ENCODE measurements at regions not wholly inside any gene's neighbourhood (a gene's known extent, or its start where the extent isn't known, plus 50 kb on each side); places are given as distances from the start of the nearest gene placed in this dataset.

- no peak overlapping the region for H2AFZ ChIP-seq
- no peak overlapping the region for H3K4me3 ChIP-seq
- no peak for DNase-seq (ENCODE audit: low spot score)
- Mint-ChIP-seq H3K27me3 (ENCODE audit: insufficient read depth, low read depth, poor library complexity) (no peaks in the 10 kb centered on the region), H3K4me1 (peaks cover 9% of the 10 kb centered on the region), H3K9me3 (peaks cover 2% of the 10 kb centered on the region; the same call in 2 of the 3 replicates), H3K4me3 (no peak overlapping the region), H3K27ac (no peak overlapping the region), H3K36me3 (ENCODE audit: low read depth) (no peaks in the 10 kb centered on the region)
- no peaks in the 10 kb centered on the region for H3K9me2 ChIP-seq (ENCODE audit: insufficient read depth)
- H3F3A ChIP-seq (replicated peaks; ENCODE audit: low read depth), result no peaks in the 10 kb centered on the region
- H3K27ac ChIP-seq (ENCODE audit: low read depth), result no peak overlapping the region
- no peak for TF ChIP-seq CREB1 (CRISPR knock-in tag; IDR thresholded peaks at IDR 0.05; ENCODE audit: low read depth)
- TF ChIP-seq POLR2AphosphoS5 (IDR thresholded peaks at IDR 0.05; ENCODE audit: low read depth), result no peak
- H3K36me3 ChIP-seq (ENCODE audit: insufficient read depth), result no peaks in the 10 kb centered on the region
- H4K20me1 ChIP-seq (replicated peaks; ENCODE audit: insufficient read depth), result no peaks in the 10 kb centered on the region
- H3K4me1 ChIP-seq (ENCODE audit: insufficient read depth), result no peaks in the 10 kb centered on the region
- H3K79me2 ChIP-seq (replicated peaks; ENCODE audit: insufficient read depth), result no peaks in the 10 kb centered on the region
- H3K27me3 ChIP-seq (ENCODE audit: insufficient read depth), result no peaks in the 10 kb centered on the region
- no peak overlapping the region for H3K4me2 ChIP-seq
- no peak for ATAC-seq
Observed at GRCh38 chr11:101661559-101661958, 77.8 kb upstream of the TRPC6 start.
